Liver (tissue), 3 donors: ENCODE measurements at regions not wholly inside any gene's neighbourhood (a gene's known extent, or its start where the extent isn't known, plus 50 kb on each side); places are given as distances from the start of the nearest gene placed in this dataset.

Source experiments
- CTCF ChIP-seq: fragments of 150-350 bp; IDR thresholded peaks from 2 replicates; pipeline ENCODE4 v1.5.1; 2017; ENCODE audit warnings: improper control_type of control experiment, low read depth, low read length; ENCODE audit not compliant: missing input control
- EGR1 ChIP-seq, 2 donors: IDR thresholded peaks; 2 replicates each; pipeline ENCODE4 v1.6.1; 2016 to 2018; ENCODE audit warnings: antibody characterized with exemption in 2 of 2, low read depth in 2 of 2
- FOXA1 ChIP-seq: IDR thresholded peaks from 2 replicates; pipeline ENCODE4 v1.6.1; 2016; ENCODE audit warnings: antibody characterized with exemption
- FOXA2 ChIP-seq: IDR thresholded peaks from 2 replicates; pipeline ENCODE4 v1.6.1; 2016; ENCODE audit warnings: antibody characterized with exemption
- GABPA ChIP-seq, 2 donors: IDR thresholded peaks in 1 of 2; conservative IDR thresholded peaks in 1 of 2; 2 replicates each; pipeline ENCODE4 v1.6.1; 2016; ENCODE audit warnings: antibody characterized with exemption in 2 of 2, mild to moderate bottlenecking in 1 of 2, moderate library complexity in 1 of 2
- JUND ChIP-seq, 2 donors: IDR thresholded peaks; 2 replicates each; pipeline ENCODE4 v1.6.1; 2016; ENCODE audit warnings: antibody characterized with exemption in 2 of 2
- MAX ChIP-seq: IDR thresholded peaks from 2 replicates; pipeline ENCODE4 v1.6.1; 2016; ENCODE audit warnings: antibody characterized with exemption
- RAD21 ChIP-seq, 2 donors: IDR thresholded peaks; 2 replicates each; pipeline ENCODE4 v1.6.1; 2016; ENCODE audit warnings: antibody characterized with exemption in 2 of 2, mild to moderate bottlenecking in 2 of 2
- RXRA ChIP-seq, 2 donors: IDR thresholded peaks; 2 replicates each; pipeline ENCODE4 v1.6.1; 2017 to 2018; ENCODE audit warnings: antibody characterized with exemption in 2 of 2, mild to moderate bottlenecking in 1 of 2
- donor health status: healthy.
- donor health status: healthy.

- no peak for TF ChIP-seq CTCF
- no peak for TF ChIP-seq JUND (IDR thresholded peaks at IDR 0.05)
- TF ChIP-seq GABPA (IDR thresholded peaks at IDR 0.05 in 1 of 2, conservative IDR thresholded peaks at IDR 0.05 in 1 of 2), result no peak
- TF ChIP-seq MAX, result no peak
- no peak for TF ChIP-seq RXRA (IDR thresholded peaks at IDR 0.05)
- no peak for TF ChIP-seq RAD21 (IDR thresholded peaks at IDR 0.05)
- no peak for TF ChIP-seq EGR1 (IDR thresholded peaks at IDR 0.05; ENCODE audit: low read depth in 2 of 2)
- no peak for TF ChIP-seq FOXA2
- no peak for TF ChIP-seq FOXA1
Observed at GRCh38 chr4:107166181-107166580, 130.1 kb upstream of the DKK2 start.
